K562 (cell line): ENCODE measurements at regions not wholly inside any gene's neighbourhood (a gene's known extent, or its start where the extent isn't known, plus 50 kb on each side); places are given as distances from the start of the nearest gene placed in this dataset.

Experiments used
- ARID1B ChIP-seq: fragments of 450-650 bp; IDR thresholded peaks from 2 replicates; pipeline ENCODE4 v1.6.1; 2016; ENCODE audit warnings: antibody characterized with exemption, mild to moderate bottlenecking, inconsistent platforms
- ETS1 ChIP-seq: conservative IDR thresholded peaks from 2 replicates; pipeline ENCODE4 v1.6.1; 2011; ENCODE audit warnings: low read depth, mild to moderate bottlenecking, low read length; ENCODE audit not compliant: control insufficient read depth
- TCF3 ChIP-seq: sonication (generic); formaldehyde crosslinking; IDR thresholded peaks from 2 replicates; pipeline ENCODE4 v1.4.0; 2020; ENCODE audit warnings: mild to moderate bottlenecking, missing genetic modification reagents
- TF ChIP-seq, protein P1 (sequence below), 2 experiments: IDR thresholded peaks; 2 replicates each; pipeline ENCODE4 v1.6.1; 2011; ENCODE audit warnings: borderline replicate concordance in 1 of 2, control low read depth in 1 of 2, low read depth in 1 of 2, low read length in 1 of 2, mild to moderate bottlenecking in 1 of 2, mixed read lengths in 1 of 2, moderate library complexity in 1 of 2; ENCODE audit not compliant: insufficient read depth in 1 of 2, insufficient read length in 1 of 2, poor library complexity in 1 of 2, severe bottlenecking in 1 of 2; ENCODE audit errors: extremely low read depth in 1 of 2
- TF ChIP-seq, protein P2 (sequence below): fragments of 250-450 bp; sonication (Bioruptor Pico); IDR thresholded peaks from 2 replicates; pipeline ENCODE4 v1.4.0; 2020; ENCODE audit warnings: mild to moderate bottlenecking, moderate library complexity
- TF ChIP-seq, protein P3 (sequence below): fragments of 250-450 bp; sonication (Bioruptor Pico); IDR thresholded peaks from 2 replicates; pipeline ENCODE4 v1.9.0; 2021; ENCODE audit warnings: mild to moderate bottlenecking, inconsistent platforms

- TF ChIP-seq ETS1 (no peak), TCF3 (CRISPR knock-in tag) (no peak), ARID1B (no peak)
- TF ChIP-seq, protein P1, sequence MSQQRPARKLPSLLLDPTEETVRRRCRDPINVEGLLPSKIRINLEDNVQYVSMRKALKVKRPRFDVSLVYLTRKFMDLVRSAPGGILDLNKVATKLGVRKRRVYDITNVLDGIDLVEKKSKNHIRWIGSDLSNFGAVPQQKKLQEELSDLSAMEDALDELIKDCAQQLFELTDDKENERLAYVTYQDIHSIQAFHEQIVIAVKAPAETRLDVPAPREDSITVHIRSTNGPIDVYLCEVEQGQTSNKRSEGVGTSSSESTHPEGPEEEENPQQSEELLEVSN (IDR thresholded peaks at IDR 0.05; ENCODE audit: borderline replicate concordance in 1 of 2, extremely low read depth in 1 of 2, insufficient read depth in 1 of 2, insufficient read length in 1 of 2, low read depth in 1 of 2, low read length in 1 of 2, poor library complexity in 1 of 2, severe bottlenecking in 1 of 2), result no peak
- TF ChIP-seq, protein P2, sequence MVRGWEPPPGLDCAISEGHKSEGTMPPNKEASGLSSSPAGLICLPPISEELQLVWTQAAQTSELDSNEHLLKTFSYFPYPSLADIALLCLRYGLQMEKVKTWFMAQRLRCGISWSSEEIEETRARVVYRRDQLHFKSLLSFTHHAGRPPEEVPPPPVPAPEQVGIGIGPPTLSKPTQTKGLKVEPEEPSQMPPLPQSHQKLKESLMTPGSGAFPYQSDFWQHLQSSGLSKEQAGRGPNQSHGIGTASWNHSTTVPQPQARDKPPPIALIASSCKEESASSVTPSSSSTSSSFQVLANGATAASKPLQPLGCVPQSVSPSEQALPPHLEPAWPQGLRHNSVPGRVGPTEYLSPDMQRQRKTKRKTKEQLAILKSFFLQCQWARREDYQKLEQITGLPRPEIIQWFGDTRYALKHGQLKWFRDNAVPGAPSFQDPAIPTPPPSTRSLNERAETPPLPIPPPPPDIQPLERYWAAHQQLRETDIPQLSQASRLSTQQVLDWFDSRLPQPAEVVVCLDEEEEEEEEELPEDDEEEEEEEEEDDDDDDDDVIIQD, result no peak
- TF ChIP-seq, protein P3, sequence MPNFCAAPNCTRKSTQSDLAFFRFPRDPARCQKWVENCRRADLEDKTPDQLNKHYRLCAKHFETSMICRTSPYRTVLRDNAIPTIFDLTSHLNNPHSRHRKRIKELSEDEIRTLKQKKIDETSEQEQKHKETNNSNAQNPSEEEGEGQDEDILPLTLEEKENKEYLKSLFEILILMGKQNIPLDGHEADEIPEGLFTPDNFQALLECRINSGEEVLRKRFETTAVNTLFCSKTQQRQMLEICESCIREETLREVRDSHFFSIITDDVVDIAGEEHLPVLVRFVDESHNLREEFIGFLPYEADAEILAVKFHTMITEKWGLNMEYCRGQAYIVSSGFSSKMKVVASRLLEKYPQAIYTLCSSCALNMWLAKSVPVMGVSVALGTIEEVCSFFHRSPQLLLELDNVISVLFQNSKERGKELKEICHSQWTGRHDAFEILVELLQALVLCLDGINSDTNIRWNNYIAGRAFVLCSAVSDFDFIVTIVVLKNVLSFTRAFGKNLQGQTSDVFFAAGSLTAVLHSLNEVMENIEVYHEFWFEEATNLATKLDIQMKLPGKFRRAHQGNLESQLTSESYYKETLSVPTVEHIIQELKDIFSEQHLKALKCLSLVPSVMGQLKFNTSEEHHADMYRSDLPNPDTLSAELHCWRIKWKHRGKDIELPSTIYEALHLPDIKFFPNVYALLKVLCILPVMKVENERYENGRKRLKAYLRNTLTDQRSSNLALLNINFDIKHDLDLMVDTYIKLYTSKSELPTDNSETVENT (CRISPR knock-in tag), result no peak
These were observed 539.2 kb downstream of the HTR7 start (continued) for GRCh38 chr10:90318659-90319058.
